GM19351 (cell line): ENCODE measurements at regions not wholly inside any gene's neighbourhood (a gene's known extent, or its start where the extent isn't known, plus 50 kb on each side); places are given as distances from the start of the nearest gene placed in this dataset.
"Not testable (repeated sequence)": the region's sequence is repeated elsewhere in the genome, so short reads cannot be mapped to it uniquely, and the experiment has no call there.

Source experiments
- ATAC-seq: cut with Tn5 transposase; IDR thresholded peaks from one replicate; pipeline ENCODE4 v1.9.1; 2021; ENCODE audit warnings: mild to moderate bottlenecking, moderate library complexity; ENCODE audit not compliant: unreplicated experiment

DNA sequence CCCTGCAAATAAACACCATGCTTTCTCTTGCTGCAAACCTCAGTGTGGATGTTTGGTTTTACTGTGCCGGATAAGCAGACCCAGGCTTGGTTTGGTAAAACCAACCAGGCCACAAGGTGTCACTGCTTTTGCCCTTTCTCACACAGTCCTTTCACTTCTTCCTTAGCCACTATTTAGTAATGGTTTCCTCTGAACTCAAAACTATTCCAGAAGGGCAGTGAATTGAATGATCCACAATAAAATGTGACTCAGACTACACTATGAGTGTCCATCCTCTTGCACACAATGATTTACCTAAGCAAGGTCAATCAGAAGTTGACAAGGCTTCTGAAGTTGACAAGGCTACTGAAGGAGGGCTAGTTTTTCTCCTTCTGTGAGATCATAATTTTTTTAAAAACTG lies 552.4 kb upstream of the CCDC54 start:
- peak; percentile 66 for ATAC-seq

DNA sequence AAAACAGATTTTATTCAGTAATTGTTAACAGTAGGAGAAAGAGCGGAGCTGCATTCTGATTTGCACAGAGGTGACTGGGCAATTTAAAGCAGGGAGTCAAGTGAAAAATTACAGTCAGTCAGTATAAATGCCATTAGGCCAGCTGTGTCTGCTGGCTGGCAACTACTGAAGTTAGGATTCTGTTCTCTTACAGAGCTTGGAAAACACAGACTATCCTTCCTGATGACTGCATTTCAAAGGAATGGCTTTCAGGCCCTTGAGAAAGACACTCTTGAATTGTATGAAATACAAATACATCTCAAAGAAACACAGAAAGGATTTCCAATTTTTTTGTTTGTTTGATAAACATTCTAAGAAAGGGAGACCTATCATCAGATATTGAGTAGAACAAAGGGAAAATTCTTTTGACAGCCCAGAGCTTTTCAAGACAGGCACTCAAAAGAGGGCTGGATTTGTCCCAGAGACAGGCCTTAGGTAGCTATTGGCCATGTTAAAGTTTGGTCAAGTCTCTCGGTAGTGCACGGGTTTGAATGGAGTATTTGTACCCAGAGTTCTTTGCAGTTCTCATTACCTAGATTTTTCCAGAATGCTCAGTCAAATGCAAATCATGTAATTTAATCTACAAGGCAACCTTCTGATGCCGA lies 551.2 kb upstream of the CCDC54 start:
- ATAC-seq = no peak

DNA sequence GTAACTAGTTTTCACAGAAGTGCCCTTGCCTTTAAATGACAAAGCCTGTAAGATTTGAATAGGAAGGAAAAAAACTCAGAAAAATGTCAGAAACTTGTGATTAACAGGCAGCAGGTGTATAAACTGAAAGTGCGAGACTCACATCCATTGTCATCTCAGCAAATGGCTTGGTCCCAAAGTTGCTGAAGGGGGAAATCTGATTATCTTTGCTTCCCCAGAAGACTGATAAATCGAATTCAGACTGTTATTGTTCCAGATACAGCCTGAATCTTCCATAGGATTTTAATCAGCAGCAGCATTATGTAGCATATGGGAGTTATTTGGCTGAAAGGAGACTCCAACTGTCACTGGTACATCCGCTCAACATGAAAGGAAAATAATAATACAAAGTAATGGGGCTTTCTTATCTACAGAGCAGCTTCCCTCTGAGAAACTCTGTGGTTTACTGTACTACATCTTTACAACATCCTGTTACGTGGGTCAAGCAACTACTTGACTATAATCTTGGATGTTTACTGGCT lies 550.4 kb upstream of the CCDC54 start:
- ATAC-seq = peak; percentile 54

DNA sequence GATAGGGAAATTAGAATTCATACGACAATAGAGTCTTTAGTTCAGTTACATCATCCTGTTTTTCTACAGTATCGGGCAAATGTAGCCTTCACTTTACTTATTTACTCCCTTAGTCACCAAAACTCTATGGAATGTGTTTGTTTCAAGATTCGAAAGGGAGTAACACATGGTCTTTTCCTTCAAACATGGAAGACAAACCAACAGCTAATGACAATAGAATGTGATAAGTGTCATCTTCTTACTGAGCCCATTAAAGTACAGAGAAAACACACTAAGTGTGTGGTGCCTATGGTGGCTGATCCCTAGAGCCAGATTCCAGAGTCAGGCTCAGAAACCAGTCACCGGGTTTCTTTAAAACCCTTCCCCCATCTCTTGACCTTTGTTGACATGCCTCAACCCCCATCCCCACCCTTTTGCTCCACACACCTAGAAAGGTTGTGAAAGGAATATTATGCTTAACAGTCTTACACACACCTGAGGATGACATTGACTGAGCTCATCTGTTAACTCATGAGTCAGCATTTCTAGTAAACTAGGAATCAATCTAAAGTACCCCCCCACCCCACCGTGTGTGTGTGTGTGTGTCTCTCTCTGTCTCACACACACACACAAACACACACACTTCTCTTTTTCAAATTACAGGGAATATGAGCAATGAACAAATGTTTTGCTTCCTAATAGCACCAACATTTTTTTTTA lies 549.6 kb upstream of the CCDC54 start:
- ATAC-seq = no peak

DNA sequence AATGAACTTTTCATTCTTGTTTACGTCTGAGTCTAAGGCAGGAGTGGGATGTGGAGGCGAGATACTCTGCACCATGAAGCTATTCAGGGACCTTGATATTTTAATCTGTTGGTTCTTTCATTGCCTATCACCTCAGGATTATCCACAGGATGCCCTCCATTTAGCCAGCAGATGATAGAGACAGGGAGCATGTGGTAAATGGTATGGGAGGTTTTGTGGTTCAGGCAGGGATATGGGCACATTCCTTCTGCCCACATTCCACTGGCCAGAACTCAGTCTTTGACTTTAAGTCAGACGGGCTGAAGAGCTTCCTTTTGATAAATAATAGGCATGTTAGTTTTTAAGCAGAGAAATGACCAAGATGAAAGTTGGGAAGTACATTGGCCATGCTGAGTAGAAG lies 548.0 kb upstream of the CCDC54 start:
- ATAC-seq = no peak

DNA sequence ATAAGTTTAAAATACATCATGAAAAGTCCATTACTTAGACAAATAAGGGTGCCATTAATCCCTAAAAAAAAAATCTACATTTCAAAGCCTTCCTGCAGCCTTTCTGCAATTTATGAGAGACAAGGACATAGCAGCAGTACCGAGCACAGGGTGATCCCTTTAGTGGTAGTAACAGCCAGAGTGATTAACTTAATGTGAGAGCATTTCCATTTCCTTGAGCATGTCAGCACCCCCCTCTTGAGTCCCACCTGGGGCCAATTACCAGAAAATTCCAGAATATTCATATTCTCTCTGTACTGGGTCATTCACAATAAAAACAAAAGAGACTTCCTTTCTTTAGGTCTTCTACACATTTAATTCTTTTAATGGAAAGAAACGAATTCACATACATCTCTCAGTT lies 546.9 kb upstream of the CCDC54 start:
- ATAC-seq = no peak

DNA sequence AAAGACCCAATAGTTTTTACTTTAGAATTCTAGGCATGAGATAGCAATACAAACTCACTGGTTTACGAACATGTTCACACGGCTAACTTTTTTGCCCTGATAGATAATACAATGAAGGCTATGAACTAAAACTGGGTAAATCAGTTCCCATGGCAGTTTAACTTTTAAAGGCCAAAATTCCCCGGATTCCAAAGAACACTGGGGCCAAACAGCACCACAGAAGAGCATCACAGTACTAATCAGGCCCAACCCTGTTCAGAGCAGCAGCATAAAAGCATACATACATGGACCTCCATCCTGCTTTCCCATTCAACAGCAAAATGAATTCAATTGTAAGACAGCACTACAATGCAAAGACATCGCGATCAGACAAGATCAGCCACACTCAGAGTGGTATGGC lies 540.3 kb upstream of the CCDC54 start:
- no peak for ATAC-seq

DNA sequence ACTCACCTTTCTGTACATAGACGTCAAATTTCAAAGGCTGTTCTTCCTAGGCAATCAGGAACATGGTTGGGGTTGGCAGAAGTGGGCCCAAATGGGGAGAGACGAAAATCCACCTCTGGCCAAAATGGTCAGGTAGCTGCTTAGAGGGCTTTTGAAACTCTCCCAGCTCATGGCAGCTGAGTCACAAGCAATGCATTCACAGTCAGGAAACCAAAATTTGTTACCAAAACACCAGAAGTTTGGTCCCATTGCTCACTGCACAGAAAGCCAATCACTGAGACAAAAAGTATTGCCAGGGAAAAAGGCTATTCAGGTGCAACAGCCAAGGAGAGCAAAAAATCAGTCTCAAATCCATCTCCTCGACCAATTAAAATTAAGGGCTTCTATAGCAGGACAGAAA lies 539.6 kb upstream of the CCDC54 start:
- ATAC-seq = no peak

DNA sequence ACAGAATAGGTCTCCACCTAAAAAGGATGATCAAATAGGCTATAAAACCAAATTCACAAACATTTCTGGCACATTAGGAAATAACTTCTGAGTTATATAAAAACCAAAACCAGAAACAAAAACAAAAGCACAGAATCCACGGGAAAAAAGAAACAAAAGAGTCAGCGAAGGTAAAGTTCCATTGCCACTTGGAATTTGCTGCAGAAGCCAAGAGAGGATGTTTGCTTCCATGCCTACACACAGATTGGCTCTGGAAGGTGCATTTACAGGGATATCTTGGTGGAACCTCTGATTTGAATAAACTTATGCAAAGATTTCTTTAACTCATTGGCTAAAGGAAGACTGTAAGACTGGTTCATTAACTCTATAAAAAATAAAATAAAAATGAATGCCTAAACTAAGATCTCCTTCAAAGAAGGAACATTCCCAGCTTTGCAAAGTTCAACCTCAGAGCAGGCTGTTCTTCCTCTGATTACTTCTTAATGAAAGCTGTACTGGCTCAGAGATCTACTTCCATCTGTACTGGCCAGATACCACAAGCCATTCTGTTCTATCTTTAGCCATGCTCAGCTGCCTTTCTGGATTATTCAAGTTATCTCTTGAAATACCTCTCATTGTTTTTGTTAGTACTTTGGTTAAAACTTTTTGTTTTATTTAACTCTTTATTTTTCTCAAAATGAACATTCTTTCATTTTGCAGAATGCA lies 537.5 kb upstream of the CCDC54 start:
- no peak for ATAC-seq

DNA sequence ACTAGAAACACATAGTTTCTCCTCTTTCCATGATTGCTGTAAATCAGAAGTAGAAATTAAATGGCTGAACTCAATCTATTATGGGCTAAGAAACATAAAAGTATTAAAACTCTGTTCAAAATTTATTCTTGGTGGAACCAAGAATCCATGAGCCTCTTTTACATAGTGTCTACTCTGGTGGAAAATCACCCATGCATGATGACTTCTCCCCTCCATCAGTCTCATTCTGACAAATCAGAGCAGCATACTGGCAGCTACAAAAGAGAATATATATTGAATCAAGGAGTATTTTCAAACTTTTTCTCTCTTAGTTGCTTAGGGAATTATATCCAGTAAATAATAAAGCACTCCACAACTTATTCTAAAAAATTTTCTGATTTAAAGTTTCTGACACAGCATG lies 536.9 kb upstream of the CCDC54 start:
- ATAC-seq = no peak

DNA sequence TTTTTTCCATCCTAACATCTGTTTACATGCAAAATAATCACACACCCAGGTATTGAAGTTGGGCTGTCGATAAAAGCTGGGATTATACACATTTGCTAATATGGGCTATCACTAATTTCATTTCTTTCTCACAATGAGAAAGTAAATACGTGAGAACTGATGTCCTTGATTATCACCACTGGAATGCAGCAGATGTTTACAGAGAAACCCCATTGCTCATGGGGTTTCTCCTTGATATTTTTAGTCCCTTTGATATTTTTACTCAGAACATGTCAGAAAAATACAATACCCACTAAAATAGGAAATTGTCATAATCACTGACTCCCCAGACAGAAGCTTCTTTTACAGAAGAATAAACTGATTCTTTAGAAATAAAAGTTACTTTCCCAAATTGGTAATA lies 535.1 kb upstream of the CCDC54 start:
- no peak for ATAC-seq

DNA sequence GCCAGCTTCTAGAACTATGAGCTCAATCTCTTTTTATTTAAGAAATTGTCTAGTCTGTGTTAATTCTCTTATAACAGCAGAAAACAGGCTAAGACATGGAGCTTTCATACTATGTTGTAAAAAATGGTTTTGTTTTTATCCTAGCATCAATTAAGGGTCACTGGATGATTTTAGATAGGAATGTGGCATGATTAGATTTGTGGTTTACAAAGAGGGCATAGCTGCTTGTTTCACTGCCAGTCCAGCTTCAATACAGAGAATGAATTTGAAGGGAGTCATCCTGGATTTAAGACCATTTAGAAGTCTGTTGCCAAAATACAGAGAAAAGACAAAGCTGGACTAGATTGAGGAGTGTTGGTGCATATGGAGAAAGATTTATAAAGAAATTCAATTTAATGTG lies 532.6 kb upstream of the CCDC54 start:
- no peak for ATAC-seq

DNA sequence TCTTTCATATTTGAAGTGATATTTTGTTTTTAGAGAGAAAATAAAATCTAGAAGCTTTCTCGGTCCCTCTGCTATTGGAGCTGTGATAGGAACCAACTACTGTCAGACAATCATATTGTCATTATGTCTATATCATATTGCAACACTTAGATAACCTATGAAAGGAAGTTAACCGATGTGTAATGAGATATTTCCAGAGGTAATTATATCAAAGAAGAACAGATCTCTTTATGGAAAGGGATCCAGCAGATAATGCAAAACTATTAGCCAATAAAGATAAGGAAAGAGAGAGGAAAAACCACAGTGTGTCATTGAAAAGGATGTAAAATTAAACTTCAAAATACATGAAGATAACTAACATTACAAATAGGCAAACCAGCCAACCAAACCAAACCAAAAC lies 529.1 kb upstream of the CCDC54 start:
- ATAC-seq = no peak

DNA sequence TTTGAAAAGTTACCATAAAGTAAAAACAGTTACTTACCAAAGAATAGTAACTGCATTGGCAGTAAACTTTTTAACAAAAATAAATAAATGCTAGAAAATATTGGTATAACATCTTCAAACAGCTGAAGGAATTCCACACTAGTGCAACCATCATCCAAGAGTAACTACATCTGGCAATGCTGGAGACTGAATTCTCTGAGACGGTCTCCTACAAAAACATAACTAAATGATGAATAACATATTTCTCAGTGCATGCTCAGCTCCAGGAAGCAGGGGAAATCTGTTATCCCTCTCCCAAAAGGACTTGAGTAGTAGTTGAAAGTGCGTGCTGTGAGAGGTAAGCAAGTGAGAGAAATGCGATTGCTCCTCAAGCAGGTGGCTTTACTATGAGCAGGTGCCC lies 526.8 kb upstream of the CCDC54 start:
- ATAC-seq = no peak

DNA sequence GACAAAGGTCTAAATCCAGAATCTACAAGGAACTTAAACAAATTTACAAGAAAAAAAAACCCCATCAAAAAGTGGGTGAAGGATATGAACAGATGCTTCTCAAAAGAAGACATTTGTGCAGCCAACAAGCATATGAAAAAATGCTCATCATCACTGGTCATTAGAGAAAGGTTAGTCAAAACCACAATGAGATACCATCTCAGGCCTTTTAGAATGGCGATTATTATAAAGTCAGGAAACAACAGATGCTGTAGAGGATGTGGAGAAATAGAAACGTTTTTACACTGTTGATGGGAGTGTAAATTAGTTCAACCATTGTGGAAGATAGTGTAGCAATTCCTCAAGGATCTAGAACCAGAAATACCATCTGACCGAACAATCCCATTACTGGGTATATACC lies 518.9 kb upstream of the CCDC54 start:
- ATAC-seq = not testable (repeated sequence)

DNA sequence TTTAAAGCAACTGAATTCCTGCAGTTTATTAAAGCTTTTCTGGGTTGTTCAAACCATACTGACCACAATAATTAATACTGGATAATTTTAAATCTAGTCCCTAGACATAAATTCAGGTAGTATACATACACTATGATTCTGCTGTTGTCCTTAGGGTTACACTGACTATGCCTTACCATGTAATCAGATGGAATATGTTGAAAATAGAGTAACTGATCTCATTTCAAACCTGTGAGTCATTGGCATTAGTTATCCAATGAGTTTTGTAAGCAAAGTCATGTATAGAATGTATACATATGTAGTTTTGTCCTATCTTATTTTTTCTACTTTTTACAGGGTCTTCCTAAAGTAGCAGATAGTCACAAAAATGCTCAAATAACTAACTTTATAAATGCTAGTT lies 517.1 kb upstream of the CCDC54 start:
- no peak for ATAC-seq

DNA sequence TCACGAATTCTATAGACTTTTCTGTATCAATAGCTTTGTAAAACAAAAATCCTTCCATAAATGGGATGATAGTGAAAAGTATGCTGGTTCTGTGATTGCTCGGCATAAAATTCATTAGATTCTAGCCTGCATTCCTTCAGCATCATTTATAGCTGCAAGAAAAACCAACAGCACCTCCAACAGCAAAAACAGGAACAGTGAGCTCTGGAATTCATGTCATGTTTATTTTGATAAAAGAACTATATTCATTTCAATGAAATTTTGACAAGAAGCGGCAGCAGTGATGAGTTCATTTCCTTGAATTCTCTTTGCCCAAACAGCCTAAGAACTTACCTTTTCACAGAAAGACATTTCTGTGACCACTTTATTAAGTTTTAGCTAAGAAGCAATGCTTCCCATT lies 515.2 kb upstream of the CCDC54 start:
- ATAC-seq = no peak

DNA sequence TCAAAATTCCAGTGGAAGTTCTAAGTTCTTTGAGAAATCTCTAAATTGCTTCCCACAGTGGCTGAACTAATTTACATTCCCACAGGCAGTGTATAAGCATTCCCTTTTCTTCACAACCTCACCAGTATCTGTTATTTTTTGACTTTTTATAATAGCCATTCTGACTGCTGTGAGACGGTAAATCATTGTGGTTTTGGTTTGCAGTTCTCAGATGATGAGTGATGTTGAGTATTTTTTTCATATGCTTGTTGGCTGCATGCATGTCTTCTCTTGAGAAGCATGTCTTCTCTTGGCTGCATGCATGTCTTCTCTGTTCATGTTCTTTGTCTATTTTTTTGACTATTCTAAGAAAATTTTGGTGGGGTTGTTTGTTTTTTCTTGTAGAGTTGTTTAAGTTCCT lies 499.6 kb upstream of the CCDC54 start:
- ATAC-seq = no peak

DNA sequence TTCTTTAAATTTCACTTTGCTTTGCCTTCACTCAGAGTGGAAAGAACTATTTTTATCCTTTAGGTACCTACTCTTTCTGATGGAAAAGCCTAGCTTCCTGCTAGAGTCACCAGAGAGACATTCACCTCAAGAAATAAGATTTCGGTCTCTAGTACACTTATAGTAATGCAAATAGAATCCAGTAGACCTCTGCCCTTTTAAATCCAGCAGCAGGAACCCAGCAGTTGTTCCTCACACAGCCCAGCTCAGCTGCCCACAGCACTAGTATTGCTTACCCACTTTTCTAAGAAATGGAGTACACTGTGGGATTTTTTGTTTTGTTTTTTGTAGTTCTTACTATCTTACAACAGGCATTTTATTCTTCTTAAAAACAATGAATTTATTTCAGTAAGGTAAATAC lies 497.0 kb upstream of the CCDC54 start:
- ATAC-seq = no peak

DNA sequence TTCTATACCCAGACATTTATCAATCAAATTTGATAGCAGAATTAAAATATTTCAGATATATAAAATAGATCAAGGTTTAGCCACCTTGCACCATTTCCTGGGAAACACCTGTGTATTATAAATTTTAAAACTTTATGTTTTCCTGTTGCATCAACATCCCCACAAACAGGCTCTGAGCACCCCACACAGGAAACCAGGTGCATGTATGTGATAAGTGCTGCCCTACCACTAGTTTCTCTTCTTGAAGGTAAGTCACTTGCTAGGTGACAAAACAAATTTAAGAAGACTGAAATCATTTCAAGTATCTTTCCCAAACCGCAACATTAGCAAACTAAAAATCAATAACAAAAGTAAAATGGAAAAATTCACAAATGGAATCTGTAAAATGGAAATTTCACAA lies 496.1 kb upstream of the CCDC54 start:
- no peak for ATAC-seq

DNA sequence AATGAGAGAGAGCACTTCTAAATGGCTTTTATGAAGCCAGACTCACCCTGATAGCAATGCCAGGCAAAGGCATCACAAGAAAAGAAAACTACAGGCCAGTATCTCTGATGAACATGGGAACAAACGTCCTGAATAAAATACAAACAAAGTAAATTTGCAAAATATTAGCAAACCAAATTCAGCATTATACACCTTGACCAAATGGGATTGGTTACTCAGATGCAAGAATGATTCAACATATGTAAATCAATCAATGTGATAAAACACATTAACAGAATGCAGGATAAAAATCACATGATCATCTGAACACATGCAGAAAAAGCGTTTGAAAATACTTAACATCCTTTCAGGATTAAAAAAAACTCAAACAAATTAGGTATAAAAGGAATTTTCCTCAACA lies 494.9 kb upstream of the CCDC54 start:
- no peak for ATAC-seq

DNA sequence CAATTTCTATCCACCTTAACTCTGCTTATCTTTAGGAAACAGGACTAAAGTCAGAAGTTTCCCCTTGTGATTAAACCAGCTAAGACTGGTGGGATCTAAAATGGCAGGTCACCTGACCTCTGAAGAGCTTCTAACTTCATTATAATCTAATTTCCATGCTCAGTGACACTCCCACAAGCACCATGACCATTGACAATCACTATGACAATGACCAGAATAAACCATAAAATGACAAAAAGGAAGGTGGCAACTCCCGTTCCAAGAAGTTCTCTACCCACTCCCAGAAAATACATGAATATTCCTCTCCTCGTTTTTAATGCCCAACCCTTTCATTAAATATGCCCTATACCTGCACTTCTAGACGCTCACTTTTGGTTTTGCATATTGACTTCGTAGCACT lies 471.2 kb upstream of the CCDC54 start:
- ATAC-seq = no peak
